Astrocyte (in vitro differentiated cells and primary cell): ENCODE measurements at regions not wholly inside any gene's neighbourhood (a gene's known extent, or its start where the extent isn't known, plus 50 kb on each side); places are given as distances from the start of the nearest gene placed in this dataset.

Experiments used
- CTCF ChIP-seq: IDR thresholded peaks from 2 replicates; pipeline ENCODE4 v1.5.1; 2011; ENCODE audit warnings: low read depth, mild to moderate bottlenecking, inconsistent platforms, low read length, moderate library complexity; ENCODE audit not compliant: insufficient read depth
- EZH2 ChIP-seq: IDR thresholded peaks from 2 replicates; pipeline ENCODE4 v1.6.1; 2012; ENCODE audit warnings: mild to moderate bottlenecking, low read length, inconsistent platforms; ENCODE audit not compliant: insufficient read depth

GRCh38 chr15:94857466-94857865 lies 626.1 kb downstream of the MCTP2 start:
- TF ChIP-seq CTCF, result no peak
- no peak for TF ChIP-seq EZH2
